ENCODE measurements at regions not wholly inside any gene's neighbourhood (a gene's known extent, or its start where the extent isn't known, plus 50 kb on each side); places are given as distances from the start of the nearest gene placed in this dataset.

DNA sequence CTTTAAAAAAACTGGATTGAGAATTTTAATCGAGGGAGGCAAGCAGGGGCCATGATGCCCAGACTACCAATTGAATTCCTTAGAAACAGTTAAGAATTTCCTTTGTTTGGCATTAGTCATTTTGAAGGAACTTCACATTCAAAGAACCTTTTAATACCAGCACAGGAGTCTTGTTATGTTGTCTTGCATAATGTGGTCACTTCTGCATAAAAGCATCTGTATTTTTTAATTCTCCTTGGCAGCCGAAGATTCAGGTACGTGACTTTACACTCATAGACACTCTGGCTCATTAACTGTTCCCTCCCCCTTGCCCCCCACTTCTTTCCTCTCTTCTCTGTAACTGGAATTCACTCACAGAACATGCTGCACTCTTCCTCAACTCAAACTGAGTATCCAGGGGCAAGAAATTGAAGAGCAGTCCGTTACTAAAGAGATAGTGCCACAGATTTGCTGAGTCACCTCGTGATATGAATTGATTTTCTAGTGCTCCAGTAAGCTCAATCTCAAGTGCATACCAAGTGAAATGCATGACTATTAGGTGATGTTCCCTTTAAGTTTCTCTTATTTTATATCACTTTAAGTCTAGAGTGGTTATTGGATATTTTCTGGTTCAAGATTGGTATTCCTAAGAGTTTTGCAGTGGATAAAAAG is 572.2 kb upstream of the SOX9 start:
- Histone ChIP-seq H3K4me1 (no peaks in the 10 kb centered on the region), H3K27me3 (no peaks in the 10 kb centered on the region), H3K36me3 (no peaks in the 10 kb centered on the region), H3K27ac (no peak overlapping the region), H3K4me3 (no peak overlapping the region), H3K9me3 (no peaks in the 10 kb centered on the region)
- TF ChIP-seq POLR2A (IDR thresholded peaks at IDR 0.05), result no peak
- TF ChIP-seq, protein P1, sequence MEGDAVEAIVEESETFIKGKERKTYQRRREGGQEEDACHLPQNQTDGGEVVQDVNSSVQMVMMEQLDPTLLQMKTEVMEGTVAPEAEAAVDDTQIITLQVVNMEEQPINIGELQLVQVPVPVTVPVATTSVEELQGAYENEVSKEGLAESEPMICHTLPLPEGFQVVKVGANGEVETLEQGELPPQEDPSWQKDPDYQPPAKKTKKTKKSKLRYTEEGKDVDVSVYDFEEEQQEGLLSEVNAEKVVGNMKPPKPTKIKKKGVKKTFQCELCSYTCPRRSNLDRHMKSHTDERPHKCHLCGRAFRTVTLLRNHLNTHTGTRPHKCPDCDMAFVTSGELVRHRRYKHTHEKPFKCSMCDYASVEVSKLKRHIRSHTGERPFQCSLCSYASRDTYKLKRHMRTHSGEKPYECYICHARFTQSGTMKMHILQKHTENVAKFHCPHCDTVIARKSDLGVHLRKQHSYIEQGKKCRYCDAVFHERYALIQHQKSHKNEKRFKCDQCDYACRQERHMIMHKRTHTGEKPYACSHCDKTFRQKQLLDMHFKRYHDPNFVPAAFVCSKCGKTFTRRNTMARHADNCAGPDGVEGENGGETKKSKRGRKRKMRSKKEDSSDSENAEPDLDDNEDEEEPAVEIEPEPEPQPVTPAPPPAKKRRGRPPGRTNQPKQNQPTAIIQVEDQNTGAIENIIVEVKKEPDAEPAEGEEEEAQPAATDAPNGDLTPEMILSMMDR (IDR thresholded peaks at IDR 0.05), result no peak
- no peak for DNase-seq
- intact Hi-C loops (cut with DNase I; ENCODE audit: low total_unique reads), result no loop called here

- H3K27me3 ChIP-seq, result no peaks in the 10 kb centered on the region
- intact Hi-C loops (cut with DNase I; ENCODE audit: low total_unique reads), result no loop called here
- no peak overlapping the region for H3K4me3 ChIP-seq
- H3K36me3 ChIP-seq, result no peaks in the 10 kb centered on the region
- no peaks in the 10 kb centered on the region for H3K9me3 ChIP-seq
- H3K27ac ChIP-seq, result no peak overlapping the region
- no peaks in the 10 kb centered on the region for H3K4me1 ChIP-seq
- no peak for DNase-seq
- TF ChIP-seq POLR2A (IDR thresholded peaks at IDR 0.05), result no peak
- TF ChIP-seq, protein P1 (IDR thresholded peaks at IDR 0.05), result no peak
Measured at GRCh38 chr17:71550675-71551074, 570.1 kb upstream of the SOX9 start.

GRCh38 chr17:71553381-71553780 is 567.4 kb upstream of the SOX9 start:
- intact Hi-C loops (cut with DNase I; ENCODE audit: low total_unique reads), result no loop called here
- no peak overlapping the region for H3K4me3 ChIP-seq

GRCh38 chr17:71558901-71559300 is 561.9 kb upstream of the SOX9 start:
- no peaks in the 10 kb centered on the region for H3K27me3 ChIP-seq
- TF ChIP-seq, protein P1 (IDR thresholded peaks at IDR 0.05), result no peak
- TF ChIP-seq POLR2A (IDR thresholded peaks at IDR 0.05), result no peak
- no peaks in the 10 kb centered on the region for H3K9me3 ChIP-seq
- no peaks in the 10 kb centered on the region for H3K4me1 ChIP-seq
- H3K27ac ChIP-seq, result no peak overlapping the region
- H3K36me3 ChIP-seq, result no peaks in the 10 kb centered on the region
- no peak overlapping the region for H3K4me3 ChIP-seq
- DNase-seq, result no peak
- intact Hi-C loops (cut with DNase I; ENCODE audit: low total_unique reads), result no loop called here

More at GRCh38 chr17:71553381-71553780, 567.4 kb upstream of the SOX9 start:
- H3K9me3 ChIP-seq, result no peaks in the 10 kb centered on the region
- TF ChIP-seq POLR2A (IDR thresholded peaks at IDR 0.05), result no peak
- TF ChIP-seq, protein P1 (IDR thresholded peaks at IDR 0.05), result no peak
- no peaks in the 10 kb centered on the region for H3K27me3 ChIP-seq
- H3K4me1 ChIP-seq, result no peaks in the 10 kb centered on the region
- no peak overlapping the region for H3K27ac ChIP-seq
- DNase-seq, result no peak
- no peaks in the 10 kb centered on the region for H3K36me3 ChIP-seq

- DNase-seq, result no peak
- Histone ChIP-seq H3K27me3 (no peaks in the 10 kb centered on the region), H3K36me3 (no peaks in the 10 kb centered on the region), H3K9me3 (no peaks in the 10 kb centered on the region), H3K27ac (no peak overlapping the region), H3K4me1 (no peaks in the 10 kb centered on the region), H3K4me3 (no peak overlapping the region)
- intact Hi-C loops (cut with DNase I; ENCODE audit: low total_unique reads), result no loop called here
- no peak for TF ChIP-seq POLR2A (IDR thresholded peaks at IDR 0.05)
- TF ChIP-seq, protein P1 (IDR thresholded peaks at IDR 0.05), result no peak
Measured at GRCh38 chr17:71572343-71572742, 548.5 kb upstream of the SOX9 start.

Data from uterus (tissue), 3 donors.